ENCODE measurements at regions not wholly inside any gene's neighbourhood (a gene's known extent, or its start where the extent isn't known, plus 50 kb on each side); places are given as distances from the start of the nearest gene placed in this dataset.
A peak's percentile ranks its signal among the peaks of the same experiment; 100 is the strongest.
"Not testable (repeated sequence)": the region's sequence is repeated elsewhere in the genome, so short reads cannot be mapped to it uniquely, and the experiment has no call there.

DNA sequence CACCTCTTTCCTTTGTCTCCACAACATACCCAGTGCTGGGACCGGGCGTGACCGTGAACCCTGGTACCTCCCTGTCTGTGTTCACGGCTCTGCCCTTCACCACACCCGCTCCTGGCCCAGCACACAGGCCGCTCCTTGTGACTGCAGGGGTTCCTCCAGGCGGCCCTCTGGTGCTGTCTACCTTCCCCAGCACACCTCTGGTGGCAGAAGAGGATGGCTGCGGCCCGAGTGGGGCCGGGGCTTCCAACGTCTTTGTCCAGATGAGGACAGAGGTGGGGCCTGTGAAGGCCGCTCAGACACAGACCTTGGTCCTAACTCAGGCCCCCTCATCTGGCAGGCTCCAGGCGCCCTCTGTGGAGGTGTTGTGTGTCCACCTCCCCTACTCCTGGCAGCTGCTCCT lies 55.4 kb upstream of the SGMS1 start:
- Histone ChIP-seq H3K27me3 (ENCODE audit: control insufficient read depth, insufficient read depth, low read length, poor library complexity, severe bottlenecking) (no peaks in the 10 kb centered on the region), H3K36me3 (ENCODE audit: control insufficient read depth, insufficient read depth, low read length) (no peaks in the 10 kb centered on the region), H3K4me3 (ENCODE audit: low read length) (no peak overlapping the region), H3K27ac (ENCODE audit: low read depth, low read length) (no peak overlapping the region), H3K9me3 (ENCODE audit: control insufficient read depth, low read length) (no peaks in the 10 kb centered on the region), H3K4me1 (ENCODE audit: control insufficient read depth, insufficient read depth, low read length) (no peaks in the 10 kb centered on the region), H3K9ac (ENCODE audit: extremely low read depth, low read length, poor library complexity, severe bottlenecking) (no peak overlapping the region)
- H3K27me3 Mint-ChIP-seq (ENCODE audit: insufficient read depth), result peaks cover 2% of the 10 kb centered on the region
- DNase-seq, result peak; percentile 59
- TF ChIP-seq, protein P1, sequence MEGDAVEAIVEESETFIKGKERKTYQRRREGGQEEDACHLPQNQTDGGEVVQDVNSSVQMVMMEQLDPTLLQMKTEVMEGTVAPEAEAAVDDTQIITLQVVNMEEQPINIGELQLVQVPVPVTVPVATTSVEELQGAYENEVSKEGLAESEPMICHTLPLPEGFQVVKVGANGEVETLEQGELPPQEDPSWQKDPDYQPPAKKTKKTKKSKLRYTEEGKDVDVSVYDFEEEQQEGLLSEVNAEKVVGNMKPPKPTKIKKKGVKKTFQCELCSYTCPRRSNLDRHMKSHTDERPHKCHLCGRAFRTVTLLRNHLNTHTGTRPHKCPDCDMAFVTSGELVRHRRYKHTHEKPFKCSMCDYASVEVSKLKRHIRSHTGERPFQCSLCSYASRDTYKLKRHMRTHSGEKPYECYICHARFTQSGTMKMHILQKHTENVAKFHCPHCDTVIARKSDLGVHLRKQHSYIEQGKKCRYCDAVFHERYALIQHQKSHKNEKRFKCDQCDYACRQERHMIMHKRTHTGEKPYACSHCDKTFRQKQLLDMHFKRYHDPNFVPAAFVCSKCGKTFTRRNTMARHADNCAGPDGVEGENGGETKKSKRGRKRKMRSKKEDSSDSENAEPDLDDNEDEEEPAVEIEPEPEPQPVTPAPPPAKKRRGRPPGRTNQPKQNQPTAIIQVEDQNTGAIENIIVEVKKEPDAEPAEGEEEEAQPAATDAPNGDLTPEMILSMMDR (conservative IDR thresholded peaks at IDR 0.05), result peak; percentile 30
- no peaks in the 10 kb centered on the region for H3K9me3 Mint-ChIP-seq
- 92 to 97% methylated on average over 2 to 13 of the region's 13 CpGs for WGBS, 2 experiments (ENCODE audit: insufficient coverage in 1 of 2, insufficient read length in 1 of 2)
- H3K4me1 Mint-ChIP-seq, result no peaks in the 10 kb centered on the region
- H3K4me3 Mint-ChIP-seq, result no peak overlapping the region
- H3K27ac Mint-ChIP-seq, result no peak overlapping the region
- no peaks in the 10 kb centered on the region for H3K36me3 Mint-ChIP-seq (ENCODE audit: low read depth)

DNA sequence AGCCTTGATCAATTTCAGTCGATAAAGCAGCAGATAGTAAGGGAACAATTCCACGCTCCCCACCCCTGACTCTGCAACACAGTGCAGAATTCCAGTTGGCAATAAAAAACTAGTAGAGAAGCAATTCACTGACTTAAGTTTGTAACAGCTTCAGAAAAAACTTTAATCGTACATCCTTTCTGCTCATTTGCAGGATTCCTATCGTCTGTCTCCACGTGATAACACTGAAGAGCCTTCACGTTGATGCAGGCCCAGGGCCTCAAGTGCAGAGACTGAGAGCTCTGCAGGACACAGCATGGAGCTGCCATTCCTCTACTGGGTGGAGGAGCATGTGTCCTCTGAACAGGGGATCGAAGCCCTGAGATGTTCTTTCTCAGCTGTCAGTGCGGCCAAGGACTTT lies 51.8 kb upstream of the SGMS1 start:
- H3K36me3 Mint-ChIP-seq (ENCODE audit: low read depth); H3K4me1 Mint-ChIP-seq; H3K27ac ChIP-seq (ENCODE audit: low read depth, low read length); H3K9me3 ChIP-seq (ENCODE audit: control insufficient read depth, low read length); H3K27me3 ChIP-seq (ENCODE audit: control insufficient read depth, insufficient read depth, low read length, poor library complexity, severe bottlenecking); H3K4me3 Mint-ChIP-seq; H3K4me1 ChIP-seq (ENCODE audit: control insufficient read depth, insufficient read depth, low read length); DNase-seq; H3K9me3 Mint-ChIP-seq; H3K9ac ChIP-seq (ENCODE audit: extremely low read depth, low read length, poor library complexity, severe bottlenecking); H3K27ac Mint-ChIP-seq; H3K36me3 ChIP-seq (ENCODE audit: control insufficient read depth, insufficient read depth, low read length); H3K27me3 Mint-ChIP-seq (ENCODE audit: insufficient read depth); H3K4me3 ChIP-seq (ENCODE audit: low read length): not testable (repeated sequence)
- WGBS, 2 experiments (ENCODE audit: insufficient coverage in 1 of 2, insufficient read length in 1 of 2), result 95 to 100% methylated on average over 2 to 7 of the region's 8 CpGs

DNA sequence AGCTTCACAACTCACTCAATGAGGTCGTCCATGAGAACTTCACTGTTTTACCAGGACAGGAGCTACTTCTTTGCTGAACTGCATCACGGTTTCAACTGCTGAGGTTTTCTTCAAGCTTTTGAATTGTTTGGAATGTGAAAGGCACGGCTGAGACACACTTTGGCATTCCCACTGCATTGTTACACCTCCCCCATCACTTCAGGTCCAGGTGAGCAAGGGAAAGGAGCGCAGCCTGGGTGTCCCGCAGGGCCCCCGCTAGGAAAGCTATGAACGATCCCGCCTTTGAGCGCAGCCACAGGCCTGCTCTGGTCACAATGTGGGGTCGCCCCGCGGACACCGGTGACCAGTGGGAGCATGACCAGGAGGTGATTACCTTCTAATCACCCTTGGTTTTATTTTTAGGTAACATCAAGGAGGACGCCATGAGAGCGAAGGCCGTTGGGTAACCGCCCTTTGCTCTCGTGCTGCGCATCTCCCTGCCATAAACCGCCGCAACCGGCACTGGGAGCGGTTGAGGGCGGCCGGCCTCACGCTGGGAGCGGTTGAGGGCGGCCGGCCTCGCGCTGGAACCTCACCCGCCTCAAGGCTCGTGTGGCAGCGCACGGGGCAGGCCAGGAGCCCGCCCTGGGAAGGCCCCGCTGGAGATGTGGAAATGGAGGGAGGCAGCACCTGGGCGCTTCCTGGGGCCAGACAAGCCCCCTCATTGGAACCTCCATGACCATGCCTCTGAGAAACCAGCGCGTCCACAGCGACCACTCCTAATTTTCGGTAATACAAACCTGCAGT lies 50.9 kb upstream of the SGMS1 start:
- 92 to 97% methylated on average over 22 to 42 of the region's 42 CpGs for WGBS, 2 experiments (ENCODE audit: insufficient coverage in 1 of 2, insufficient read length in 1 of 2)
- Mint-ChIP-seq H3K4me1 (no peaks in the 10 kb centered on the region), H3K27ac (no peak overlapping the region), H3K27me3 (ENCODE audit: insufficient read depth) (peaks cover 2% of the 10 kb centered on the region), H3K4me3 (no peak overlapping the region), H3K9me3 (no peaks in the 10 kb centered on the region), H3K36me3 (ENCODE audit: low read depth) (no peaks in the 10 kb centered on the region)
- H3K4me1 ChIP-seq (ENCODE audit: control insufficient read depth, insufficient read depth, low read length), result no peaks in the 10 kb centered on the region
- TF ChIP-seq, protein P1 (conservative IDR thresholded peaks at IDR 0.05), result no peak
- H3K27ac ChIP-seq (ENCODE audit: low read depth, low read length), result no peak overlapping the region
- H3K9ac ChIP-seq (ENCODE audit: extremely low read depth, low read length, poor library complexity, severe bottlenecking), result no peak overlapping the region
- H3K4me3 ChIP-seq (ENCODE audit: low read length), result no peak overlapping the region
- H3K9me3 ChIP-seq (ENCODE audit: control insufficient read depth, low read length), result no peaks in the 10 kb centered on the region
- H3K27me3 ChIP-seq (ENCODE audit: control insufficient read depth, insufficient read depth, low read length, poor library complexity, severe bottlenecking), result no peaks in the 10 kb centered on the region
- DNase-seq, result no peak
- H3K36me3 ChIP-seq (ENCODE audit: control insufficient read depth, insufficient read depth, low read length), result no peaks in the 10 kb centered on the region
